Peyer's patch (tissue), 4 donors: ENCODE measurements at regions not wholly inside any gene's neighbourhood (a gene's known extent, or its start where the extent isn't known, plus 50 kb on each side); places are given as distances from the start of the nearest gene placed in this dataset.
"Not testable (repeated sequence)": the region's sequence is repeated elsewhere in the genome, so short reads cannot be mapped to it uniquely, and the experiment has no call there.

Experiments
- DNase-seq, 3 donors: peaks; one replicate each; pipeline ENCODE4 v3.0.0-alpha.2; 2017 to 2019
- H3K27ac ChIP-seq, 4 donors: fragments of 200-600 bp; sonication (generic); one replicate each; pipeline ENCODE4 v1.5.1; 2016 to 2019
- H3K27me3 ChIP-seq, 2 donors: fragments of 200-600 bp; sonication (generic); one replicate each; pipeline ENCODE4 v1.5.1; 2019
- H3K36me3 ChIP-seq, 3 donors: fragments of 200-600 bp; sonication (generic); one replicate each; pipeline ENCODE4 v1.5.1; 2016 to 2019
- H3K4me1 ChIP-seq, 4 donors: fragments of 200-600 bp; sonication (generic); one replicate each; pipeline ENCODE4 v1.5.1; 2016 to 2019
- H3K4me3 ChIP-seq, 4 donors: fragments of 200-600 bp; sonication (generic); 1 replicate in 3 of 4; 2 replicates in 1 of 4; pipeline ENCODE4 v1.5.1; 2016 to 2019; ENCODE audit warnings: mild to moderate bottlenecking in 1 of 4
- H3K9me3 ChIP-seq, 4 donors: fragments of 200-600 bp; sonication (generic); one replicate each; pipeline ENCODE4 v1.5.1; 2016 to 2019; ENCODE audit warnings: mild to moderate bottlenecking in 1 of 4
- CTCF ChIP-seq, 6 experiments: fragments of 450-650 bp in 4 of 6; fragments of 200-600 bp in 2 of 6; sonication (generic) in 1 of 6; IDR thresholded peaks; one replicate each; pipeline ENCODE4 v1.5.1; 2017 to 2019; ENCODE audit warnings: antibody characterized with exemption in 6 of 6, mild to moderate bottlenecking in 3 of 6, moderate library complexity in 1 of 6
- POLR2A ChIP-seq, 2 donors: fragments of 450-650 bp; IDR thresholded peaks; one replicate each; pipeline ENCODE4 v1.5.1; 2017; ENCODE audit warnings: antibody characterized with exemption in 2 of 2, mild to moderate bottlenecking in 2 of 2, moderate library complexity in 2 of 2

- no peaks in the 10 kb centered on the region for H3K9me3 ChIP-seq
- H3K4me1 ChIP-seq: no peaks in the 10 kb centered on the region
- no peak overlapping the region for H3K4me3 ChIP-seq
- H3K36me3 ChIP-seq: no peaks in the 10 kb centered on the region
- TF ChIP-seq CTCF (IDR thresholded peaks at IDR 0.05) (no peak), POLR2A (IDR thresholded peaks at IDR 0.05) (no peak)
- H3K27me3 ChIP-seq: no peaks in the 10 kb centered on the region
- no peak for DNase-seq
- H3K27ac ChIP-seq: no peak overlapping the region
Observed at GRCh38 chr1:87421809-87422208, 93.1 kb downstream of the LMO4 start.

GRCh38 chr1:87424541-87424940 is 95.9 kb downstream of the LMO4 start:
- Histone ChIP-seq H3K27ac (no peak overlapping the region), H3K9me3 (no peaks in the 10 kb centered on the region), H3K36me3 (no peaks in the 10 kb centered on the region), H3K4me1 (no peaks in the 10 kb centered on the region), H3K27me3 (no peaks in the 10 kb centered on the region), H3K4me3 (no peak overlapping the region)
- no peak for DNase-seq
- TF ChIP-seq CTCF (IDR thresholded peaks at IDR 0.05) (no peak), POLR2A (IDR thresholded peaks at IDR 0.05) (no peak)

- H3K4me1 ChIP-seq: no peaks in the 10 kb centered on the region
- TF ChIP-seq POLR2A (IDR thresholded peaks at IDR 0.05) (no peak), CTCF (IDR thresholded peaks at IDR 0.05) (no peak)
- H3K36me3 ChIP-seq: no peaks in the 10 kb centered on the region
- DNase-seq: no peak
- H3K27ac ChIP-seq: no peak overlapping the region
- H3K4me3 ChIP-seq: no peak overlapping the region
- no peaks in the 10 kb centered on the region for H3K27me3 ChIP-seq
- H3K9me3 ChIP-seq: no peaks in the 10 kb centered on the region
Observed at GRCh38 chr1:87426463-87427249, 98.0 kb downstream of the LMO4 start.

- no peaks in the 10 kb centered on the region for H3K27me3 ChIP-seq
- no peak overlapping the region for H3K27ac ChIP-seq
- DNase-seq: no peak
- H3K4me3 ChIP-seq: no peak overlapping the region
- no peaks in the 10 kb centered on the region for H3K36me3 ChIP-seq
- TF ChIP-seq CTCF (IDR thresholded peaks at IDR 0.05) (no peak), POLR2A (IDR thresholded peaks at IDR 0.05) (no peak)
- no peaks in the 10 kb centered on the region for H3K4me1 ChIP-seq
- no peaks in the 10 kb centered on the region for H3K9me3 ChIP-seq
Observed at GRCh38 chr1:87428367-87428766, 99.7 kb downstream of the LMO4 start.

GRCh38 chr1:87428883-87429282 is 100.2 kb downstream of the LMO4 start:
- Histone ChIP-seq H3K9me3 (no peaks in the 10 kb centered on the region), H3K4me1 (no peaks in the 10 kb centered on the region), H3K4me3 (no peak overlapping the region), H3K27ac (no peak overlapping the region), H3K27me3 (no peaks in the 10 kb centered on the region), H3K36me3 (no peaks in the 10 kb centered on the region)
- no peak for DNase-seq
- no peak for TF ChIP-seq CTCF (IDR thresholded peaks at IDR 0.05)

- no peak overlapping the region for H3K27ac ChIP-seq
- H3K36me3 ChIP-seq: no peaks in the 10 kb centered on the region
- no peak overlapping the region for H3K4me3 ChIP-seq
- no peaks in the 10 kb centered on the region for H3K4me1 ChIP-seq
- no peaks in the 10 kb centered on the region for H3K27me3 ChIP-seq
- DNase-seq: no peak
- TF ChIP-seq CTCF (IDR thresholded peaks at IDR 0.05) (no peak), POLR2A (IDR thresholded peaks at IDR 0.05) (no peak)
- no peaks in the 10 kb centered on the region for H3K9me3 ChIP-seq
Observed at GRCh38 chr1:87432685-87433084, 104.0 kb downstream of the LMO4 start.

GRCh38 chr1:87433101-87433500 is 104.4 kb downstream of the LMO4 start:
- H3K27ac ChIP-seq, DNase-seq, H3K27me3 ChIP-seq, H3K36me3 ChIP-seq, H3K4me3 ChIP-seq, H3K9me3 ChIP-seq, H3K4me1 ChIP-seq: not testable (repeated sequence)
